CD8-positive, alpha-beta memory T cell (primary cell): ENCODE measurements at regions not wholly inside any gene's neighbourhood (a gene's known extent, or its start where the extent isn't known, plus 50 kb on each side); places are given as distances from the start of the nearest gene placed in this dataset.
"Not testable (repeated sequence)": the region's sequence is repeated elsewhere in the genome, so short reads cannot be mapped to it uniquely, and the experiment has no call there.

Experiments
- CTCF ChIA-PET: fragments of 350-600 bp; sonication (Branson Sonifier 250); formaldehyde crosslinking; loops from one replicate; lab custom pipeline; 2021; ENCODE audit warnings: antibody characterized with exemption; lab: Charles Lee
- POLR2A ChIA-PET: fragments of 350-600 bp; sonication (Branson Sonifier 250); formaldehyde crosslinking; loops from one replicate; lab custom pipeline; 2021; ENCODE audit warnings: antibody characterized with exemption; lab: Charles Lee
- DNase-seq, 5 donors: peaks; one replicate each; pipeline versions ENCODE4 v3.0.0 to v3.0.0-alpha.2; 2020 to 2022; ENCODE audit warnings: mixed read lengths in 1 of 5
- H3K27ac ChIP-seq: one replicate; pipeline ENCODE4 v1.7.0; 2013; ENCODE audit warnings: low read depth, mild to moderate bottlenecking, low read length, moderate library complexity
- H3K27me3 ChIP-seq: 2 replicates; pipeline ENCODE4 v1.7.0; 2013; ENCODE audit warnings: low read length, mild to moderate bottlenecking; ENCODE audit not compliant: insufficient read depth, poor library complexity, severe bottlenecking
- H3K36me3 ChIP-seq: 2 replicates; pipeline ENCODE4 v1.7.0; 2013; ENCODE audit warnings: mild to moderate bottlenecking, low read length, moderate library complexity; ENCODE audit not compliant: insufficient read depth
- H3K4me1 ChIP-seq: 2 replicates; pipeline ENCODE4 v1.7.0; 2013; ENCODE audit warnings: mild to moderate bottlenecking, low read length, moderate library complexity; ENCODE audit not compliant: insufficient read depth
- H3K4me3 ChIP-seq: 2 replicates; pipeline ENCODE4 v1.7.0; 2013; ENCODE audit warnings: mild to moderate bottlenecking, low read length
- H3K9me3 ChIP-seq: 2 replicates; pipeline ENCODE4 v1.7.0; 2013; ENCODE audit warnings: mild to moderate bottlenecking, low read length
- H3K27ac Mint-ChIP-seq, 8 donors: one replicate each; pipeline ENCODE4 v1.8.0; 2020 to 2021; ENCODE audit warnings: mixed read lengths in 8 of 8, mild to moderate bottlenecking in 6 of 8, inconsistent platforms in 3 of 8, moderate library complexity in 3 of 8
- H3K27me3 Mint-ChIP-seq, 2 donors: one replicate each; pipeline ENCODE4 v1.8.0; 2020 to 2021; ENCODE audit warnings: mixed read lengths in 2 of 2, mild to moderate bottlenecking in 1 of 2, moderate library complexity in 1 of 2
- H3K36me3 Mint-ChIP-seq, 3 donors: one replicate each; pipeline ENCODE4 v1.8.0; 2020 to 2021; ENCODE audit warnings: mixed read lengths in 3 of 3, inconsistent platforms in 1 of 3, mild to moderate bottlenecking in 1 of 3
- H3K4me1 Mint-ChIP-seq, 3 donors: one replicate each; pipeline ENCODE4 v1.8.0; 2020 to 2021; ENCODE audit warnings: mixed read lengths in 3 of 3, inconsistent platforms in 1 of 3, mild to moderate bottlenecking in 1 of 3
- H3K4me3 Mint-ChIP-seq, 7 donors: one replicate each; pipeline ENCODE4 v1.8.0; 2020 to 2021; ENCODE audit warnings: mixed read lengths in 7 of 7, mild to moderate bottlenecking in 6 of 7, moderate library complexity in 4 of 7, inconsistent platforms in 2 of 7
- H3K9me3 Mint-ChIP-seq, 5 donors: one replicate each; pipeline ENCODE4 v1.8.0; 2020 to 2022; ENCODE audit warnings: mixed read lengths in 5 of 5, mild to moderate bottlenecking in 3 of 5, moderate library complexity in 2 of 5, inconsistent platforms in 1 of 5

GRCh38 chr14:29982171-29982570, 54.5 kb upstream of the PRKD1 start:
- H3K36me3 ChIP-seq, result no peaks in the 10 kb centered on the region
- H3K9me3 ChIP-seq, result no peaks in the 10 kb centered on the region
- H3K27me3 ChIP-seq, result no peaks in the 10 kb centered on the region
- Mint-ChIP-seq H3K27me3 (no peaks in the 10 kb centered on the region), H3K9me3 (peaks cover 6 to 9% (median 7%) of the 10 kb centered on the region in 5 donors), H3K27ac (no peak overlapping the region), H3K36me3 (no peaks in the 10 kb centered on the region), H3K4me1 (no peaks in the 10 kb centered on the region), H3K4me3 (no peak overlapping the region)
- CTCF ChIA-PET, result no interaction called here
- POLR2A ChIA-PET, result no interaction called here
- H3K27ac ChIP-seq, result no peak overlapping the region
- no peak overlapping the region for H3K4me3 ChIP-seq
- no peak for DNase-seq
- H3K4me1 ChIP-seq, result no peaks in the 10 kb centered on the region

- Mint-ChIP-seq H3K9me3 (peaks cover 6 to 9% (median 7%) of the 10 kb centered on the region in 5 donors), H3K4me1 (no peaks in the 10 kb centered on the region), H3K36me3 (no peaks in the 10 kb centered on the region), H3K4me3 (no peak overlapping the region), H3K27ac (no peak overlapping the region), H3K27me3 (no peaks in the 10 kb centered on the region)
- Histone ChIP-seq H3K9me3 (no peaks in the 10 kb centered on the region), H3K4me3 (no peak overlapping the region), H3K27me3 (no peaks in the 10 kb centered on the region), H3K36me3 (no peaks in the 10 kb centered on the region), H3K4me1 (no peaks in the 10 kb centered on the region), H3K27ac (no peak overlapping the region)
- no peak for DNase-seq
- POLR2A ChIA-PET, result no interaction called here
- CTCF ChIA-PET, result no interaction called here
These were observed 55.3 kb upstream of the PRKD1 start for GRCh38 chr14:29982993-29983392.

- H3K36me3 ChIP-seq, H3K36me3 Mint-ChIP-seq, CTCF ChIA-PET, POLR2A ChIA-PET, H3K4me3 ChIP-seq, H3K27ac ChIP-seq, H3K9me3 ChIP-seq, H3K4me1 Mint-ChIP-seq, H3K27me3 Mint-ChIP-seq, H3K9me3 Mint-ChIP-seq, H3K4me1 ChIP-seq, H3K27ac Mint-ChIP-seq, DNase-seq, H3K27me3 ChIP-seq, H3K4me3 Mint-ChIP-seq: not testable (repeated sequence)
These were observed 62.8 kb upstream of the PRKD1 start for GRCh38 chr14:29990344-29990857.

GRCh38 chr14:29990993-29991392, 63.3 kb upstream of the PRKD1 start:
- no peak overlapping the region for H3K4me3 Mint-ChIP-seq
- POLR2A ChIA-PET, result no interaction called here
- no peaks in the 10 kb centered on the region for H3K9me3 ChIP-seq
- H3K4me1 Mint-ChIP-seq, result no peaks in the 10 kb centered on the region
- CTCF ChIA-PET, result no interaction called here
- no peaks in the 10 kb centered on the region for H3K4me1 ChIP-seq
- no peaks in the 10 kb centered on the region for H3K27me3 Mint-ChIP-seq
- no peak for DNase-seq
- H3K4me3 ChIP-seq, result no peak overlapping the region
- peaks cover 0 to 9% (median 4%) of the 10 kb centered on the region in 5 donors for H3K9me3 Mint-ChIP-seq
- no peaks in the 10 kb centered on the region for H3K36me3 ChIP-seq
- H3K27ac ChIP-seq, result no peak overlapping the region
- no peaks in the 10 kb centered on the region for H3K27me3 ChIP-seq
- H3K27ac Mint-ChIP-seq, result no peak overlapping the region
- H3K36me3 Mint-ChIP-seq, result no peaks in the 10 kb centered on the region

GRCh38 chr14:29993143-29993542, 65.5 kb upstream of the PRKD1 start:
- no peaks in the 10 kb centered on the region for H3K27me3 ChIP-seq
- H3K27ac ChIP-seq, result no peak overlapping the region
- no peaks in the 10 kb centered on the region for H3K36me3 ChIP-seq
- Mint-ChIP-seq H3K4me1 (no peaks in the 10 kb centered on the region), H3K9me3 (peaks cover 0 to 5% (median 2%) of the 10 kb centered on the region in 5 donors), H3K36me3 (no peaks in the 10 kb centered on the region), H3K27me3 (no peaks in the 10 kb centered on the region), H3K27ac (no peak overlapping the region), H3K4me3 (no peak overlapping the region)
- DNase-seq, result no peak
- H3K4me1 ChIP-seq, result no peaks in the 10 kb centered on the region
- CTCF ChIA-PET, result no interaction called here
- H3K9me3 ChIP-seq, result no peaks in the 10 kb centered on the region
- no peak overlapping the region for H3K4me3 ChIP-seq
- POLR2A ChIA-PET, result no interaction called here

- Mint-ChIP-seq H3K4me1 (no peaks in the 10 kb centered on the region), H3K36me3 (no peaks in the 10 kb centered on the region), H3K4me3 (no peak overlapping the region), H3K9me3 (peaks cover 0 to 14% (median 6%) of the 10 kb centered on the region in 5 donors), H3K27ac (no peak overlapping the region), H3K27me3 (no peaks in the 10 kb centered on the region)
- ChIA-PET POLR2A (no interaction called here), CTCF (no interaction called here)
- H3K27ac ChIP-seq, result no peak overlapping the region
- H3K4me1 ChIP-seq, result no peaks in the 10 kb centered on the region
- no peaks in the 10 kb centered on the region for H3K36me3 ChIP-seq
- no peaks in the 10 kb centered on the region for H3K27me3 ChIP-seq
- DNase-seq, result no peak
- no peaks in the 10 kb centered on the region for H3K9me3 ChIP-seq
- no peak overlapping the region for H3K4me3 ChIP-seq
These were observed 71.4 kb upstream of the PRKD1 start for GRCh38 chr14:29999013-29999539.

GRCh38 chr14:30002859-30003258, 75.2 kb upstream of the PRKD1 start:
- DNase-seq, result no peak
- Mint-ChIP-seq H3K4me1 (no peaks in the 10 kb centered on the region), H3K27me3 (no peaks in the 10 kb centered on the region), H3K4me3 (no peak overlapping the region), H3K27ac (no peak overlapping the region), H3K36me3 (no peaks in the 10 kb centered on the region), H3K9me3 (peaks cover 6 to 18% (median 12%) of the 10 kb centered on the region in 5 donors)
- Histone ChIP-seq H3K4me3 (no peak overlapping the region), H3K36me3 (no peaks in the 10 kb centered on the region), H3K27me3 (no peaks in the 10 kb centered on the region), H3K4me1 (no peaks in the 10 kb centered on the region), H3K9me3 (no peaks in the 10 kb centered on the region), H3K27ac (no peak overlapping the region)
- ChIA-PET CTCF (no interaction called here), POLR2A (no interaction called here)

GRCh38 chr14:30005114-30005808, 77.6 kb upstream of the PRKD1 start:
- Histone ChIP-seq H3K36me3 (no peaks in the 10 kb centered on the region), H3K4me1 (no peaks in the 10 kb centered on the region), H3K27ac (no peak overlapping the region), H3K27me3 (no peaks in the 10 kb centered on the region), H3K9me3 (no peaks in the 10 kb centered on the region), H3K4me3 (no peak overlapping the region)
- CTCF ChIA-PET, result no interaction called here
- POLR2A ChIA-PET, result no interaction called here
- H3K9me3 Mint-ChIP-seq, result peaks cover 6 to 24% (median 12%) of the 10 kb centered on the region in 5 donors
- H3K36me3 Mint-ChIP-seq, result no peaks in the 10 kb centered on the region
- no peaks in the 10 kb centered on the region for H3K4me1 Mint-ChIP-seq
- no peak overlapping the region for H3K4me3 Mint-ChIP-seq
- no peak overlapping the region for H3K27ac Mint-ChIP-seq
- DNase-seq, result no peak
- H3K27me3 Mint-ChIP-seq, result no peaks in the 10 kb centered on the region
